HEK293 (cell line): ENCODE measurements at regions not wholly inside any gene's neighbourhood (a gene's known extent, or its start where the extent isn't known, plus 50 kb on each side); places are given as distances from the start of the nearest gene placed in this dataset.

Source experiments
- CTCF ChIA-PET: fragments of 350-600 bp; formaldehyde crosslinking; extraction: SDS; loops from one replicate; lab custom pipeline; 2021; ENCODE audit warnings: antibody characterized with exemption; lab: Yijun Ruan, JAX
- POLR2A ChIA-PET: fragments of 300-600 bp; formaldehyde crosslinking; extraction: SDS; loops from one replicate; lab custom pipeline; 2020; ENCODE audit warnings: antibody characterized with exemption, inconsistent platforms; lab: Yijun Ruan, JAX
- H3K27ac ChIP-seq: fragments of 200-500 bp; sonication (Bioruptor generic); 2 replicates; pipeline ENCODE4 v1.5.1; 2014; ENCODE audit warnings: low read depth, low read length, control low read depth, inconsistent platforms; ENCODE audit errors: extremely low read depth
- H3K36me3 ChIP-seq, 2 experiments: fragments of 200-500 bp in 1 of 2; sonication (Bioruptor generic) in 1 of 2; 1 replicate in 1 of 2; 2 replicates in 1 of 2; pipeline ENCODE4 v1.5.1; 2014 to 2017; ENCODE audit warnings: inconsistent platforms in 2 of 2, low read length in 2 of 2; ENCODE audit not compliant: control insufficient read depth in 2 of 2, insufficient read depth in 1 of 2
- H3K4me1 ChIP-seq: fragments of 200-500 bp; sonication (Bioruptor generic); 2 replicates; pipeline ENCODE4 v1.5.1; 2014; ENCODE audit warnings: mild to moderate bottlenecking, low read length, inconsistent platforms; ENCODE audit not compliant: control insufficient read depth, insufficient read depth
- H3K4me3 ChIP-seq: 2 replicates; pipeline ENCODE4 v1.5.1; 2011; ENCODE audit warnings: low read depth, mild to moderate bottlenecking, control low read depth, low read length, moderate library complexity
- H3K9me3 ChIP-seq: fragments of 200-500 bp; sonication (Bioruptor generic); 2 replicates; pipeline ENCODE4 v1.5.1; 2014; ENCODE audit warnings: low read depth, low read length, inconsistent platforms; ENCODE audit not compliant: control insufficient read depth, insufficient read depth
- EGR2 ChIP-seq: fragments of 450-650 bp; formaldehyde crosslinking; IDR thresholded peaks from 2 replicates; pipeline ENCODE4 v1.5.1; 2016; ENCODE audit warnings: low read depth, missing biosample characterization, missing genetic modification characterization
- ZBTB1 ChIP-seq: fragments of 450-650 bp; formaldehyde crosslinking; IDR thresholded peaks from 2 replicates; pipeline ENCODE4 v1.5.1; 2016; ENCODE audit warnings: missing biosample characterization, missing genetic modification characterization
- ZFHX2 ChIP-seq: fragments of 450-650 bp; formaldehyde crosslinking; conservative IDR thresholded peaks from 2 replicates; pipeline ENCODE4 v1.5.1; 2016; ENCODE audit warnings: missing biosample characterization, missing genetic modification characterization
- ZFP37 ChIP-seq: fragments of 450-650 bp; formaldehyde crosslinking; IDR thresholded peaks from 2 replicates; pipeline ENCODE4 v1.5.1; 2016; ENCODE audit warnings: missing biosample characterization, missing genetic modification characterization
- ZNF10 ChIP-seq: fragments of 450-650 bp; formaldehyde crosslinking; IDR thresholded peaks from 2 replicates; pipeline ENCODE4 v1.5.1; 2017; ENCODE audit warnings: missing biosample characterization, missing genetic modification characterization
- ZNF169 ChIP-seq: fragments of 450-650 bp; formaldehyde crosslinking; IDR thresholded peaks from 2 replicates; pipeline ENCODE4 v1.5.1; 2016; ENCODE audit warnings: missing biosample characterization, missing genetic modification characterization
- ZNF175 ChIP-seq: fragments of 450-650 bp; formaldehyde crosslinking; IDR thresholded peaks from 2 replicates; pipeline ENCODE4 v1.5.1; 2016; ENCODE audit warnings: missing biosample characterization, missing genetic modification characterization
- ZNF394 ChIP-seq: fragments of 450-650 bp; formaldehyde crosslinking; IDR thresholded peaks from 2 replicates; pipeline ENCODE4 v1.5.1; 2016; ENCODE audit warnings: missing biosample characterization, missing genetic modification characterization, mild to moderate bottlenecking, moderate library complexity, borderline replicate concordance
- ZNF48 ChIP-seq: fragments of 450-650 bp; formaldehyde crosslinking; IDR thresholded peaks from 2 replicates; pipeline ENCODE4 v1.5.1; 2016; ENCODE audit warnings: missing biosample characterization, missing genetic modification characterization
- ZNF510 ChIP-seq: fragments of 450-650 bp; formaldehyde crosslinking; IDR thresholded peaks from 2 replicates; pipeline ENCODE4 v1.5.1; 2018; ENCODE audit warnings: mild to moderate bottlenecking, missing genetic modification characterization, missing biosample characterization; ENCODE audit not compliant: insufficient replicate concordance
- ZNF548 ChIP-seq: fragments of 450-650 bp; formaldehyde crosslinking; IDR thresholded peaks from 2 replicates; pipeline ENCODE4 v1.5.1; 2016; ENCODE audit warnings: missing biosample characterization, missing genetic modification characterization
- ZNF670 ChIP-seq: fragments of 450-650 bp; formaldehyde crosslinking; IDR thresholded peaks from 2 replicates; pipeline ENCODE4 v1.5.1; 2016; ENCODE audit warnings: missing biosample characterization, missing genetic modification characterization, low read depth
- TF ChIP-seq, protein P1 (sequence below): fragments of 450-650 bp; formaldehyde crosslinking; IDR thresholded peaks from 2 replicates; pipeline ENCODE4 v1.5.1; 2016; ENCODE audit warnings: missing biosample characterization, missing genetic modification characterization
- TF ChIP-seq, protein P2 (sequence below): fragments of 450-650 bp; IDR thresholded peaks from 2 replicates; pipeline ENCODE4 v1.5.1; 2018; ENCODE audit warnings: missing biosample characterization, missing genetic modification characterization
- TF ChIP-seq, protein P3 (sequence below): sonication (generic); formaldehyde crosslinking; IDR thresholded peaks from 2 replicates; pipeline ENCODE4 v1.8.1; 2022; ENCODE audit warnings: mild to moderate bottlenecking, moderate library complexity, missing genetic modification reagents
- TF ChIP-seq, protein P4 (sequence below): fragments of 450-650 bp; formaldehyde crosslinking; IDR thresholded peaks from 2 replicates; pipeline ENCODE4 v1.5.1; 2016; ENCODE audit warnings: missing biosample characterization, missing genetic modification characterization
- TF ChIP-seq, protein P5 (sequence below): fragments of 450-650 bp; formaldehyde crosslinking; IDR thresholded peaks from 2 replicates; pipeline ENCODE4 v1.5.1; 2016; ENCODE audit warnings: missing biosample characterization, missing genetic modification characterization
- TF ChIP-seq, protein P6 (sequence below): fragments of 450-650 bp; formaldehyde crosslinking; IDR thresholded peaks from 2 replicates; pipeline ENCODE4 v1.5.1; 2017; ENCODE audit warnings: missing biosample characterization, missing genetic modification characterization

DNA sequence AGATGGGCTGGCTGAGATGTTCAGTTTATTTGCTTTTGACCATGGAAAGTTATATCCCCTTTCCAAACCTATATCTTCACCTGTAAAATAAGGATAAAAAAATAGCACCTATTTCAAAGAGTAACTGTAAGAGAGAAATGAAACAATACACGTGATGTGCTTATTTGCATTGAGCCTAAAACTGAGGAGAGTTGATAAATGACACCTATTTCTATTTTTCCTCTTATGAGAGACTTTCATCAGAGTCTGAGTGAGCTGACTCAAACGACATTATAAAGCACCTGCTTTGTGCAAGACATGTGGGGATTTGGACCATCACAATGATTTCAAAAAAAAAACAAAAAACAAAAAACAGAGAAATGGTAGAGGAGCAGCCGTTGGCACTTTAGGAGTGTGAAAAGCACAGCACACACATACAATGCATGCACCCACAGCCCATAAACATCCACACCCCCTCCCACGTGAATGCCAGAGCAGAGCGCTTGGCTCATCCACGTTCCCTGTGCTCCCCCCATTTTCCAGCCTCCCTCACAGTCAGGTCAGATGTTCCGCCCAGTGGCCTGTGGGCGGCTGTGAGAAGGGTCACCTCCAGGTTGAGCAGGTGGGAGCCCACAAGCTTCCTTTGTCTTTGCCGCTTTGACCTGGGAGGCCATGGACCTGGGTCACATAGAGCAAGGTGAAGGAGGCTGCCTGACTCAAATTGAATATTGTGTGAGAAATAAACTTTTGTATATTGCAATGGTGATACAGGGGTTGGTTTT is 253.2 kb upstream of the ZNF32 start:
- Histone ChIP-seq H3K4me1 (no peaks in the 10 kb centered on the region), H3K9me3 (no peaks in the 10 kb centered on the region), H3K4me3 (no peak overlapping the region), H3K36me3 (no peaks in the 10 kb centered on the region), H3K27ac (no peak overlapping the region)
- ChIA-PET POLR2A (no interaction called here), CTCF (interaction anchor here (1.2 kb wide), 1 partner anchor 87 kb away, joined by 3 read pairs; no protein-coding TSS in a partner anchor)
- peak; percentile 93 for TF ChIP-seq EGR2 (tag by site-specific recombination)
- TF ChIP-seq, protein P1, sequence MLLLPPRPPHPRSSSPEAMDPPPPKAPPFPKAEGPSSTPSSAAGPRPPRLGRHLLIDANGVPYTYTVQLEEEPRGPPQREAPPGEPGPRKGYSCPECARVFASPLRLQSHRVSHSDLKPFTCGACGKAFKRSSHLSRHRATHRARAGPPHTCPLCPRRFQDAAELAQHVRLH: no peak
- TF ChIP-seq ZFHX2 (tag by site-specific recombination): peak; percentile 79

DNA sequence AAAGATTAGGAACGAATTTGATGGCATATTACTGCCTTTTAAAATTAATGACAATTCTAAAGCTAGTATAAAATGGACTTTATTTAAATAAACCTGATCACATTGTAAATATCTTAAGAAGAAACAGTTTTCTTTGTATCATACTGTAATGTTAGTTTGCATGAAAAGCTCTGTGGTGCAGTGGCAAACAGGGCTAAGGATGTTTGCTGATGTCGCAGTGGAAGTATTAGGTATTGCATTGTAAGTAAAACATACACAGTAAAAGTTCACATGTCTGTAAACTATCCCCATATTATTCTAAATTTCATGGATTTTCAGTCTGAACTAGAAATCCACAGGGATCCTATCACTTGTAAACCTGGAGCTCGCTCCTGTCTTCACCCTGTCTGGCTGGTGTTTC is 252.6 kb upstream of the ZNF32 start:
- no peaks in the 10 kb centered on the region for H3K4me1 ChIP-seq
- no peaks in the 10 kb centered on the region for H3K36me3 ChIP-seq
- no peak overlapping the region for H3K4me3 ChIP-seq
- no peak overlapping the region for H3K27ac ChIP-seq
- ChIA-PET CTCF (interaction anchor here (0.7 kb wide), 1 partner anchor 28 kb away, joined by 3 read pairs; no protein-coding TSS in a partner anchor), POLR2A (no interaction called here)
- H3K9me3 ChIP-seq: no peaks in the 10 kb centered on the region
- no peak for TF ChIP-seq ZNF510 (tag by site-specific recombination)
- no peak for TF ChIP-seq ZNF48 (tag by site-specific recombination)
- TF ChIP-seq, protein P2, sequence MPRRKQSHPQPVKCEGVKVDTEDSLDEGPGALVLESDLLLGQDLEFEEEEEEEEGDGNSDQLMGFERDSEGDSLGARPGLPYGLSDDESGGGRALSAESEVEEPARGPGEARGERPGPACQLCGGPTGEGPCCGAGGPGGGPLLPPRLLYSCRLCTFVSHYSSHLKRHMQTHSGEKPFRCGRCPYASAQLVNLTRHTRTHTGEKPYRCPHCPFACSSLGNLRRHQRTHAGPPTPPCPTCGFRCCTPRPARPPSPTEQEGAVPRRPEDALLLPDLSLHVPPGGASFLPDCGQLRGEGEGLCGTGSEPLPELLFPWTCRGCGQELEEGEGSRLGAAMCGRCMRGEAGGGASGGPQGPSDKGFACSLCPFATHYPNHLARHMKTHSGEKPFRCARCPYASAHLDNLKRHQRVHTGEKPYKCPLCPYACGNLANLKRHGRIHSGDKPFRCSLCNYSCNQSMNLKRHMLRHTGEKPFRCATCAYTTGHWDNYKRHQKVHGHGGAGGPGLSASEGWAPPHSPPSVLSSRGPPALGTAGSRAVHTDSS (tag by site-specific recombination): no peak
- no peak for TF ChIP-seq ZNF169 (tag by site-specific recombination)
- TF ChIP-seq, protein P3, sequence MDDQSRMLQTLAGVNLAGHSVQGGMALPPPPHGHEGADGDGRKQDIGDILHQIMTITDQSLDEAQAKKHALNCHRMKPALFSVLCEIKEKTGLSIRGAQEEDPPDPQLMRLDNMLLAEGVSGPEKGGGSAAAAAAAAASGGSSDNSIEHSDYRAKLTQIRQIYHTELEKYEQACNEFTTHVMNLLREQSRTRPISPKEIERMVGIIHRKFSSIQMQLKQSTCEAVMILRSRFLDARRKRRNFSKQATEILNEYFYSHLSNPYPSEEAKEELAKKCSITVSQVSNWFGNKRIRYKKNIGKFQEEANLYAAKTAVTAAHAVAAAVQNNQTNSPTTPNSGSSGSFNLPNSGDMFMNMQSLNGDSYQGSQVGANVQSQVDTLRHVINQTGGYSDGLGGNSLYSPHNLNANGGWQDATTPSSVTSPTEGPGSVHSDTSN (CRISPR knock-in tag): no peak
- no peak for TF ChIP-seq ZFP37 (tag by site-specific recombination)
- no peak for TF ChIP-seq ZNF10 (tag by site-specific recombination)
- no peak for TF ChIP-seq ZBTB1 (tag by site-specific recombination)
- TF ChIP-seq, protein P4, sequence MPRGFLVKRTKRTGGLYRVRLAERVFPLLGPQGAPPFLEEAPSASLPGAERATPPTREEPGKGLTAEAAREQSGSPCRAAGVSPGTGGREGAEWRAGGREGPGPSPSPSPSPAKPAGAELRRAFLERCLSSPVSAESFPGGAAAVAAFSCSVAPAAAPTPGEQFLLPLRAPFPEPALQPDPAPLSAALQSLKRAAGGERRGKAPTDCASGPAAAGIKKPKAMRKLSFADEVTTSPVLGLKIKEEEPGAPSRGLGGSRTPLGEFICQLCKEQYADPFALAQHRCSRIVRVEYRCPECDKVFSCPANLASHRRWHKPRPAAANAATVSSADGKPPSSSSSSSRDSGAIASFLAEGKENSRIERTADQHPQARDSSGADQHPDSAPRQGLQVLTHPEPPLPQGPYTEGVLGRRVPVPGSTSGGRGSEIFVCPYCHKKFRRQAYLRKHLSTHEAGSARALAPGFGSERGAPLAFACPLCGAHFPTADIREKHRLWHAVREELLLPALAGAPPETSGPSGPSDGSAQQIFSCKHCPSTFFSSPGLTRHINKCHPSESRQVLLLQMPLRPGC (tag by site-specific recombination): no peak
- TF ChIP-seq ZNF670: no peak
- no peak for TF ChIP-seq ZNF394 (tag by site-specific recombination)
- no peak for TF ChIP-seq ZNF175 (tag by site-specific recombination)
- no peak for TF ChIP-seq ZNF548
- TF ChIP-seq, protein P5, sequence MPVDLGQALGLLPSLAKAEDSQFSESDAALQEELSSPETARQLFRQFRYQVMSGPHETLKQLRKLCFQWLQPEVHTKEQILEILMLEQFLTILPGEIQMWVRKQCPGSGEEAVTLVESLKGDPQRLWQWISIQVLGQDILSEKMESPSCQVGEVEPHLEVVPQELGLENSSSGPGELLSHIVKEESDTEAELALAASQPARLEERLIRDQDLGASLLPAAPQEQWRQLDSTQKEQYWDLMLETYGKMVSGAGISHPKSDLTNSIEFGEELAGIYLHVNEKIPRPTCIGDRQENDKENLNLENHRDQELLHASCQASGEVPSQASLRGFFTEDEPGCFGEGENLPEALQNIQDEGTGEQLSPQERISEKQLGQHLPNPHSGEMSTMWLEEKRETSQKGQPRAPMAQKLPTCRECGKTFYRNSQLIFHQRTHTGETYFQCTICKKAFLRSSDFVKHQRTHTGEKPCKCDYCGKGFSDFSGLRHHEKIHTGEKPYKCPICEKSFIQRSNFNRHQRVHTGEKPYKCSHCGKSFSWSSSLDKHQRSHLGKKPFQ (tag by site-specific recombination): no peak
- TF ChIP-seq, protein P6, sequence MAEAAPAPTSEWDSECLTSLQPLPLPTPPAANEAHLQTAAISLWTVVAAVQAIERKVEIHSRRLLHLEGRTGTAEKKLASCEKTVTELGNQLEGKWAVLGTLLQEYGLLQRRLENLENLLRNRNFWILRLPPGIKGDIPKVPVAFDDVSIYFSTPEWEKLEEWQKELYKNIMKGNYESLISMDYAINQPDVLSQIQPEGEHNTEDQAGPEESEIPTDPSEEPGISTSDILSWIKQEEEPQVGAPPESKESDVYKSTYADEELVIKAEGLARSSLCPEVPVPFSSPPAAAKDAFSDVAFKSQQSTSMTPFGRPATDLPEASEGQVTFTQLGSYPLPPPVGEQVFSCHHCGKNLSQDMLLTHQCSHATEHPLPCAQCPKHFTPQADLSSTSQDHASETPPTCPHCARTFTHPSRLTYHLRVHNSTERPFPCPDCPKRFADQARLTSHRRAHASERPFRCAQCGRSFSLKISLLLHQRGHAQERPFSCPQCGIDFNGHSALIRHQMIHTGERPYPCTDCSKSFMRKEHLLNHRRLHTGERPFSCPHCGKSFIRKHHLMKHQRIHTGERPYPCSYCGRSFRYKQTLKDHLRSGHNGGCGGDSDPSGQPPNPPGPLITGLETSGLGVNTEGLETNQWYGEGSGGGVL (tag by site-specific recombination): no peak
